Panc1 (cell line): ENCODE measurements at regions not wholly inside any gene's neighbourhood (a gene's known extent, or its start where the extent isn't known, plus 50 kb on each side); places are given as distances from the start of the nearest gene placed in this dataset.
"Not testable (repeated sequence)": the region's sequence is repeated elsewhere in the genome, so short reads cannot be mapped to it uniquely, and the experiment has no call there.

Experiments
- CTCF ChIP-seq: fragments of 450-650 bp; IDR thresholded peaks from 2 replicates; pipeline ENCODE4 v1.5.1; 2017; ENCODE audit warnings: mild to moderate bottlenecking
- POLR2AphosphoS5 ChIP-seq: IDR thresholded peaks from 2 replicates; pipeline ENCODE4 v1.6.1; 2012; ENCODE audit warnings: mild to moderate bottlenecking, low read depth, low read length, moderate library complexity
- SIN3A ChIP-seq: IDR thresholded peaks from 2 replicates; pipeline ENCODE4 v1.6.1; 2012; ENCODE audit warnings: low read depth, mild to moderate bottlenecking, low read length, moderate library complexity, borderline replicate concordance; ENCODE audit not compliant: insufficient read depth

DNA sequence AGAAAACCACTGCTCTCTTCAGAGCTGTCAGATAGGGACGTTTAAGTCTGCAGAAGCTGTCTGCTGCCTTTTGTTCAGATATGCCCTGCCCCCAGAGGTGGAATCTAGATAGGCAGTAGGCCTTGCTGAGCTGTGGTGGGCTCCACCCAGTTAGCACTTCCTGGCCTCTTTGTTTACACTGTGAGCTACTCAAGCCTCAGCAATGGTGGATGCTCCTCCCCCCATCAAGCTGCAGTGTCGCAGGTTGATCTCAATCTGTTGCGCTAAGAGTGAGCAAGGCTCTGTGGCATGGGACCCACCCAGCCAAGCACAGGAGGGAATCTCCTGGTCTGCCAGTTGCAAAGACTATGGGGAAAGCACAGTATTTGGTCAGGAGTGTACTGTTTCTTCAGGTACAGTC, 59.2 kb upstream of the ZNF641 start:
- TF ChIP-seq CTCF, POLR2AphosphoS5, SIN3A: not testable (repeated sequence)
